ENCODE measurements at regions not wholly inside any gene's neighbourhood (a gene's known extent, or its start where the extent isn't known, plus 50 kb on each side); places are given as distances from the start of the nearest gene placed in this dataset.
A peak's percentile ranks its signal among the peaks of the same experiment; 100 is the strongest.
"Not testable (repeated sequence)": the region's sequence is repeated elsewhere in the genome, so short reads cannot be mapped to it uniquely, and the experiment has no call there.

DNA sequence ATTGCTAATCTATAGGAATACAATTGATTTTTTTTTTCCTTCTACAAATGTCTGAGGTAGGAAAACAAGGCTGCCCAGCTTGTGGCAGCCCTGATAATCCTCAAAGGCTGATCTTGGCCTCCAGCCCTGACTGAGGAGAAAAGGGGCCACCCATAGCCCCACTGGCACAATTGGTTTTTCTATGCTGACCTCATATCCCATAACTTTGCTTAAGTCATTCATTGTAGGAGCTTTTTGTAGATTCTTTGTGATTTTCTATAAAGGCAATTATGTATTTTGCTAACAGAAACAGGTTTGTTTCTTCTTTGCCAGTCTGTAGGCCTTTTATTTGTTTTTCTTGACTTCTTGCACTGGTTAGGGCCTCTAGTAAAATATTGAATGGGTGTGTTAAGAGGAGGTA is 80.2 kb upstream of the C15orf39 start:
- H2AFZ ChIP-seq: no peak overlapping the region
- DNase-seq (ENCODE audit: low spot score): no peak
- TF ChIP-seq EZH2phosphoT487 (IDR thresholded peaks at IDR 0.05; ENCODE audit: low read depth, severe bottlenecking, unreplicated experiment): no peak
- TF ChIP-seq EZH2 (IDR thresholded peaks at IDR 0.05; ENCODE audit: borderline replicate concordance): no peak
- TF ChIP-seq, protein P1, sequence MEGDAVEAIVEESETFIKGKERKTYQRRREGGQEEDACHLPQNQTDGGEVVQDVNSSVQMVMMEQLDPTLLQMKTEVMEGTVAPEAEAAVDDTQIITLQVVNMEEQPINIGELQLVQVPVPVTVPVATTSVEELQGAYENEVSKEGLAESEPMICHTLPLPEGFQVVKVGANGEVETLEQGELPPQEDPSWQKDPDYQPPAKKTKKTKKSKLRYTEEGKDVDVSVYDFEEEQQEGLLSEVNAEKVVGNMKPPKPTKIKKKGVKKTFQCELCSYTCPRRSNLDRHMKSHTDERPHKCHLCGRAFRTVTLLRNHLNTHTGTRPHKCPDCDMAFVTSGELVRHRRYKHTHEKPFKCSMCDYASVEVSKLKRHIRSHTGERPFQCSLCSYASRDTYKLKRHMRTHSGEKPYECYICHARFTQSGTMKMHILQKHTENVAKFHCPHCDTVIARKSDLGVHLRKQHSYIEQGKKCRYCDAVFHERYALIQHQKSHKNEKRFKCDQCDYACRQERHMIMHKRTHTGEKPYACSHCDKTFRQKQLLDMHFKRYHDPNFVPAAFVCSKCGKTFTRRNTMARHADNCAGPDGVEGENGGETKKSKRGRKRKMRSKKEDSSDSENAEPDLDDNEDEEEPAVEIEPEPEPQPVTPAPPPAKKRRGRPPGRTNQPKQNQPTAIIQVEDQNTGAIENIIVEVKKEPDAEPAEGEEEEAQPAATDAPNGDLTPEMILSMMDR (IDR thresholded peaks at IDR 0.05; ENCODE audit: poor library complexity): no peak

DNA sequence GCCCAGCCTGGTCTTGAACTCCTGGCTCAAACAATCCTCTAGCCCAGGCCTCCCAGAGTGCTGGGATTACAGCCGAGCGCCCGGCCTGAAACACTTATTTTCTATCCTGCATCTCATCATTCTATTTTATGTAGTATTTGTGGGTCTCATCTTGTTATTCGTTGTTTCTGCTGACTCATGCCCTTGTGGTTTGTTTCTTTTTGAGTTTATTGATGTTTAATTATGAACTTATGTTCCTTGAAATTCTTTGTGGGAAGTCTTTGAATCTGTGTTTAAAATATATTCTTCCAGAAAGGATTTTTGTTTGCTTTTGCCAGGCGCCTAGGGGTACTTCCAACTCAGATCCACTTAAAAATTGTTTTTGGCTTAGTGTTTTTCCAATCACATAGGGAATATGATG is 78.3 kb upstream of the C15orf39 start:
- no peaks in the 10 kb centered on the region for H3K27me3 ChIP-seq
- TF ChIP-seq EZH2phosphoT487 (IDR thresholded peaks at IDR 0.05; ENCODE audit: low read depth, severe bottlenecking, unreplicated experiment): no peak
- TF ChIP-seq, protein P1 (IDR thresholded peaks at IDR 0.05; ENCODE audit: poor library complexity): no peak
- no peak for TF ChIP-seq EZH2 (IDR thresholded peaks at IDR 0.05; ENCODE audit: borderline replicate concordance)
- no peaks in the 10 kb centered on the region for H4K20me1 ChIP-seq (ENCODE audit: insufficient read depth, poor library complexity, severe bottlenecking)
- no peaks in the 10 kb centered on the region for H3K9me2 ChIP-seq (replicated peaks; ENCODE audit: insufficient read depth)
- H3K4me2 ChIP-seq: no peak overlapping the region
- no peak overlapping the region for H2AFZ ChIP-seq
- no peaks in the 10 kb centered on the region for H3K9me3 ChIP-seq (ENCODE audit: low read depth)
- 83% methylated on average over 5 of the region's 5 CpGs for WGBS (ENCODE audit: low lambda C conversion rate, missing lambda C conversion rate)
- DNase-seq (ENCODE audit: low spot score): no peak
- H3K36me3 ChIP-seq (replicated peaks; ENCODE audit: insufficient read depth, low read depth): no peaks in the 10 kb centered on the region
- H3K27ac ChIP-seq: peak overlapping the region; percentile 1
- H3K4me1 ChIP-seq (ENCODE audit: insufficient read depth): peaks cover 3% of the 10 kb centered on the region
- H3K4me3 ChIP-seq: no peak overlapping the region
- no peaks in the 10 kb centered on the region for H3K79me2 ChIP-seq

More for the DNA sequence above, 80.2 kb upstream of the C15orf39 start:
- no peaks in the 10 kb centered on the region for H3K36me3 ChIP-seq (replicated peaks; ENCODE audit: insufficient read depth, low read depth)
- H3K4me1 ChIP-seq (ENCODE audit: insufficient read depth): peaks cover 3% of the 10 kb centered on the region
- H3K79me2 ChIP-seq: no peaks in the 10 kb centered on the region
- no peak overlapping the region for H3K4me2 ChIP-seq
- no peak overlapping the region for H3K4me3 ChIP-seq
- H3K9me3 ChIP-seq (ENCODE audit: low read depth): no peaks in the 10 kb centered on the region
- H3K9me2 ChIP-seq (replicated peaks; ENCODE audit: insufficient read depth): no peaks in the 10 kb centered on the region
- H4K20me1 ChIP-seq (ENCODE audit: insufficient read depth, poor library complexity, severe bottlenecking): no peaks in the 10 kb centered on the region
- no peaks in the 10 kb centered on the region for H3K27me3 ChIP-seq
- no peak overlapping the region for H3K27ac ChIP-seq

DNA sequence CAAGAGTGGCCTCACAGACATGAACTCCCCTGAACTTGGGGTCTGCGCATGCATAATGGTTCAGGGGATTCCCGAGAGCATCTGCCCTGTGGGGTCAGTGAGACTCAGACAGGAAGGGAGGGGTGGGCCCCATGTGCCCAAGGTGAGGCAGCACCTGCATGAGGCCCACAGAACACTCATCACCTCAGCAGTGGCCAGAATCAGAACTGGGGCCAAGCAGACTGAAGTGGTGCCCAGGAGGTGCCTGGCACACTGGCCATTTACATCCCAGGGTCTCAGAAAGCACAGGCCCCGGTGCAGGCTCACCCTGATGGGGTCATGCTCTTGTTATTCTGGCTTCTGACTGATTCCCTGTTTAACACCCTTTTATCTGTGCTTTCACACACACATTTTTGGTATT is 77.4 kb upstream of the C15orf39 start:
- WGBS (ENCODE audit: low lambda C conversion rate, missing lambda C conversion rate): 87% methylated on average over 3 of the region's 3 CpGs
- not testable (repeated sequence) for DNase-seq (ENCODE audit: low spot score); H3K4me1 ChIP-seq (ENCODE audit: insufficient read depth); H4K20me1 ChIP-seq (ENCODE audit: insufficient read depth, poor library complexity, severe bottlenecking); H3K27ac ChIP-seq; H3K4me2 ChIP-seq; H3K79me2 ChIP-seq; H3K27me3 ChIP-seq; H3K4me3 ChIP-seq; H3K36me3 ChIP-seq (replicated peaks; ENCODE audit: insufficient read depth, low read depth); H3K9me3 ChIP-seq (ENCODE audit: low read depth); H2AFZ ChIP-seq; H3K9me2 ChIP-seq (replicated peaks; ENCODE audit: insufficient read depth)

DNA sequence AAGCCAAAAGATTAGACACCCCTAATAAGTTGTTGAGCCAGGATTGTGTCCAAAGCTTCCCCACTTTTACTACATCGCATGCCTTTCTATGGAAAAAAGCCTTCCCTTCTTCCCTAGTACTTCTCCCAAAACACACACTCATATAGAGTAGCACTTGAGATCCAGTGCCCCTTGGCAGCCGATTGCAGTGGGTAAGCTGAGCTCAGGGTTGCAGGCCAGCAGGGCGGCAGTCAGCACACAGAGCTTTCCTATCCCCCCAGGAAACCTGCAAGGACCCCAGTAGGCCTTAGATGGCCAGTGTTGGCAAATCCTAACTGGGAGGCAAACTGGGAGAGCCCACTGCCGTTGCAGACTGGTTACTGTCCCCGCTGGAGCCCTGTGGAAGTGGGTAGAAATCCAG is 75.7 kb upstream of the C15orf39 start:
- no peaks in the 10 kb centered on the region for H3K9me2 ChIP-seq (replicated peaks; ENCODE audit: insufficient read depth)
- H3K27me3 ChIP-seq: no peaks in the 10 kb centered on the region
- no peak overlapping the region for H2AFZ ChIP-seq
- H3K4me2 ChIP-seq: no peak overlapping the region
- TF ChIP-seq, protein P1 (IDR thresholded peaks at IDR 0.05; ENCODE audit: poor library complexity): no peak
- TF ChIP-seq EZH2phosphoT487 (IDR thresholded peaks at IDR 0.05; ENCODE audit: low read depth, severe bottlenecking, unreplicated experiment): no peak
- TF ChIP-seq EZH2 (IDR thresholded peaks at IDR 0.05; ENCODE audit: borderline replicate concordance): no peak
- H3K79me2 ChIP-seq: no peaks in the 10 kb centered on the region
- no peaks in the 10 kb centered on the region for H4K20me1 ChIP-seq (ENCODE audit: insufficient read depth, poor library complexity, severe bottlenecking)
- WGBS (ENCODE audit: low lambda C conversion rate, missing lambda C conversion rate): 91% methylated on average over 5 of the region's 5 CpGs
- no peak overlapping the region for H3K27ac ChIP-seq
- no peaks in the 10 kb centered on the region for H3K9me3 ChIP-seq (ENCODE audit: low read depth)
- H3K36me3 ChIP-seq (replicated peaks; ENCODE audit: insufficient read depth, low read depth): no peaks in the 10 kb centered on the region
- H3K4me3 ChIP-seq: no peak overlapping the region
- no peak for DNase-seq (ENCODE audit: low spot score)
- H3K4me1 ChIP-seq (ENCODE audit: insufficient read depth): no peaks in the 10 kb centered on the region

Data from hepatocyte (in vitro differentiated cells).